ENCODE measurements at regions not wholly inside any gene's neighbourhood (a gene's known extent, or its start where the extent isn't known, plus 50 kb on each side); places are given as distances from the start of the nearest gene placed in this dataset.

DNA sequence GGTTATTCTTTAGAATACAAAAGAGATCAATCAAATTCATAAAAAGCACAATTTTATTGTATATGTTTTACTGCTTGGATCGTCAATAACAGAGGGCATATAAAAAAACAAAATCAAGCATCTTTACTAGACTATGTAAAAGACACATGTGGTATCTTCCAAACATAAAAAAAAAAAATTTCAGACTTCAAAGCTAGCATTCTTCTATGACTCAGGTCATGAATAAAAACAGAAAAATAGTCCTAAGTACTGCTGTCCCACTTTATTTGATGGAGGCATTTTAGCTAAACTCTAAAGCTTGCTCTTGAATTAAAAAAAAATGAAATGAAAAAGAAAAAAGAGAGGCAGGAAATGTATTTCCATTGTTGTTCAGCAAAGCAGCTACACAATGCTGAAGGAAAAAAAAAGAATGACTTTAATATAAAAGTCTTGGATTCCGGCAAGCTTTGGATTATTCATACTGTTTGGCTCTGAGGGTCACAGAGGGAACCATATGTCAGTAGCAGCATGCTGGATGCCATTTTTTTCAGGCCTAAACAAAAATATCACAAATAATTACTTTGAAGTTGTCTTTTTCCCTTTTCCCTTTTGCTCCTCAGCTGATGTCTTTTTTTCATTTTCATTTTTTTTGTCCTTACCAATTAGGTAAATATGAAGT, 249.1 kb upstream of the DIAPH2 start:
- TF ChIP-seq, protein P1, sequence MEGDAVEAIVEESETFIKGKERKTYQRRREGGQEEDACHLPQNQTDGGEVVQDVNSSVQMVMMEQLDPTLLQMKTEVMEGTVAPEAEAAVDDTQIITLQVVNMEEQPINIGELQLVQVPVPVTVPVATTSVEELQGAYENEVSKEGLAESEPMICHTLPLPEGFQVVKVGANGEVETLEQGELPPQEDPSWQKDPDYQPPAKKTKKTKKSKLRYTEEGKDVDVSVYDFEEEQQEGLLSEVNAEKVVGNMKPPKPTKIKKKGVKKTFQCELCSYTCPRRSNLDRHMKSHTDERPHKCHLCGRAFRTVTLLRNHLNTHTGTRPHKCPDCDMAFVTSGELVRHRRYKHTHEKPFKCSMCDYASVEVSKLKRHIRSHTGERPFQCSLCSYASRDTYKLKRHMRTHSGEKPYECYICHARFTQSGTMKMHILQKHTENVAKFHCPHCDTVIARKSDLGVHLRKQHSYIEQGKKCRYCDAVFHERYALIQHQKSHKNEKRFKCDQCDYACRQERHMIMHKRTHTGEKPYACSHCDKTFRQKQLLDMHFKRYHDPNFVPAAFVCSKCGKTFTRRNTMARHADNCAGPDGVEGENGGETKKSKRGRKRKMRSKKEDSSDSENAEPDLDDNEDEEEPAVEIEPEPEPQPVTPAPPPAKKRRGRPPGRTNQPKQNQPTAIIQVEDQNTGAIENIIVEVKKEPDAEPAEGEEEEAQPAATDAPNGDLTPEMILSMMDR (IDR thresholded peaks at IDR 0.05; ENCODE audit: low read length): no peak
- TF ChIP-seq EZH2 (optimal IDR thresholded peaks at IDR 0.05; ENCODE audit: low read depth, low read length) (no peak), EZH2phosphoT487 (IDR thresholded peaks at IDR 0.05; ENCODE audit: low read length) (no peak)
- Histone ChIP-seq H3F3A (ENCODE audit: insufficient read depth, low read length) (no peaks in the 10 kb centered on the region), H3K27ac (ENCODE audit: low read length) (no peak overlapping the region), H3K9ac (ENCODE audit: low read length) (no peak overlapping the region), H3K79me2 (ENCODE audit: low read length) (no peaks in the 10 kb centered on the region), H3K27me3 (replicated peaks; ENCODE audit: insufficient read depth, low read length) (no peaks in the 10 kb centered on the region), H3K9me3 (replicated peaks; ENCODE audit: insufficient read depth, low read length) (no peaks in the 10 kb centered on the region), H3K9me2 (replicated peaks; ENCODE audit: insufficient read depth, low read length) (no peaks in the 10 kb centered on the region), H2AFZ (ENCODE audit: low read length) (no peak overlapping the region), H3K4me3 (ENCODE audit: low read length) (no peak overlapping the region), H3K4me2 (ENCODE audit: low read depth, low read length) (no peak overlapping the region), H4K20me1 (ENCODE audit: insufficient read depth, low read length) (no peaks in the 10 kb centered on the region), H3K36me3 (replicated peaks; ENCODE audit: insufficient read depth, low read length) (no peaks in the 10 kb centered on the region), H3K4me1 (ENCODE audit: low read length) (no peaks in the 10 kb centered on the region)
- DNase-seq: no peak

DNA sequence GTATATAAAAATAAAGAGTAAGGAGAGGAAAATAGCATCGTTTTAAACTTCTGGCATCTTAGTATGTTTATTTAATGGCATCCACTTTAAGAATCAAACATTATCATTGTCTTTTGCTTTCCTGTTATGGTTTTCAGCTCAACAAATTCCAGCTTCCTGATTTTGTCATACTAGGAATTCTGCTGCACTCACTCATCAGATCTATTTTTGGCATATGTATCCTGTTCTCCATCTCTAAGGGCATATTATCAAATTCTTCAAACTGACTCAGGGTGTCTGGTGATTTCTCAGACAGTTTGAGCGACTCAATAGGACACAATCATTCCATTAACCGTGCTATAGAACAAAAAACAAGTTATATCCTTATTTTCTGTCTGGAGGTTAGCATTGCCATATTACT, 248.5 kb upstream of the DIAPH2 start:
- Histone ChIP-seq H3K27ac (ENCODE audit: low read length) (no peak overlapping the region), H3K4me2 (ENCODE audit: low read depth, low read length) (no peak overlapping the region), H3K4me3 (ENCODE audit: low read length) (no peak overlapping the region), H3K9ac (ENCODE audit: low read length) (no peak overlapping the region), H3F3A (ENCODE audit: insufficient read depth, low read length) (no peaks in the 10 kb centered on the region), H3K4me1 (ENCODE audit: low read length) (no peaks in the 10 kb centered on the region), H4K20me1 (ENCODE audit: insufficient read depth, low read length) (no peaks in the 10 kb centered on the region), H3K79me2 (ENCODE audit: low read length) (no peaks in the 10 kb centered on the region), H3K9me3 (replicated peaks; ENCODE audit: insufficient read depth, low read length) (no peaks in the 10 kb centered on the region), H3K9me2 (replicated peaks; ENCODE audit: insufficient read depth, low read length) (no peaks in the 10 kb centered on the region), H2AFZ (ENCODE audit: low read length) (no peak overlapping the region), H3K36me3 (replicated peaks; ENCODE audit: insufficient read depth, low read length) (no peaks in the 10 kb centered on the region), H3K27me3 (replicated peaks; ENCODE audit: insufficient read depth, low read length) (no peaks in the 10 kb centered on the region)
- DNase-seq: no peak
- TF ChIP-seq EZH2phosphoT487 (IDR thresholded peaks at IDR 0.05; ENCODE audit: low read length) (no peak), EZH2 (optimal IDR thresholded peaks at IDR 0.05; ENCODE audit: low read depth, low read length) (no peak)
- TF ChIP-seq, protein P1 (IDR thresholded peaks at IDR 0.05; ENCODE audit: low read length): no peak

DNA sequence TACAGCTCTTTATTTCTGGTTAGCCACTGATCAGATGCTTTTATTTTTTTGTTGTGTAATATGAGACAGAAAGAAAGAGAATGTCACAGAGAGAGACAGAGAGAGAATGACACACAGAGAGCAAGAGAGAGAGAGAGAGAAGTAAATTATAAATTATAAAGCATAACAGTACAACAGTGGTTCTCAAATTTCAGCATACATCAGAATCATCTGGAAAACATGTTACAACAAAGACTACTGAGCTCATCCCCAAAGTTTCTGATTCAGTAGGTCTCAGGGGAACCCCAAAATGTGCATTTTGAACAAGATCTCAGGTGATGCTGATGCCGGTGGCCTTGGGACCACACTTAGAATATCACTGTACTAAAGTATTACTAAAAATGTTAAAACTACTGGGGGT, 245.8 kb upstream of the DIAPH2 start:
- no peak overlapping the region for H3K4me2 ChIP-seq (ENCODE audit: low read depth, low read length)
- no peak overlapping the region for H3K4me3 ChIP-seq (ENCODE audit: low read length)
- TF ChIP-seq EZH2 (optimal IDR thresholded peaks at IDR 0.05; ENCODE audit: low read depth, low read length): no peak
- no peak for TF ChIP-seq EZH2phosphoT487 (IDR thresholded peaks at IDR 0.05; ENCODE audit: low read length)
- TF ChIP-seq, protein P1 (IDR thresholded peaks at IDR 0.05; ENCODE audit: low read length): no peak
- H3K9me2 ChIP-seq (replicated peaks; ENCODE audit: insufficient read depth, low read length): no peaks in the 10 kb centered on the region
- no peaks in the 10 kb centered on the region for H3K27me3 ChIP-seq (replicated peaks; ENCODE audit: insufficient read depth, low read length)
- H3K27ac ChIP-seq (ENCODE audit: low read length): no peak overlapping the region
- H4K20me1 ChIP-seq (ENCODE audit: insufficient read depth, low read length): no peaks in the 10 kb centered on the region
- no peak overlapping the region for H2AFZ ChIP-seq (ENCODE audit: low read length)
- H3K9me3 ChIP-seq (replicated peaks; ENCODE audit: insufficient read depth, low read length): no peaks in the 10 kb centered on the region
- no peaks in the 10 kb centered on the region for H3K4me1 ChIP-seq (ENCODE audit: low read length)
- H3K9ac ChIP-seq (ENCODE audit: low read length): no peak overlapping the region
- no peaks in the 10 kb centered on the region for H3F3A ChIP-seq (ENCODE audit: insufficient read depth, low read length)
- H3K79me2 ChIP-seq (ENCODE audit: low read length): no peaks in the 10 kb centered on the region
- no peak for DNase-seq
- H3K36me3 ChIP-seq (replicated peaks; ENCODE audit: insufficient read depth, low read length): no peaks in the 10 kb centered on the region

Measured in MM.1S (cell line).